ENCODE measurements at regions not wholly inside any gene's neighbourhood (a gene's known extent, or its start where the extent isn't known, plus 50 kb on each side); places are given as distances from the start of the nearest gene placed in this dataset.
"Not testable (repeated sequence)": the region's sequence is repeated elsewhere in the genome, so short reads cannot be mapped to it uniquely, and the experiment has no call there.

GRCh38 chr4:62543002-62543401 is 1342.9 kb downstream of the ADGRL3 start:
- no peak for DNase-seq (ENCODE audit: low read depth)

- no peak for DNase-seq (ENCODE audit: low read depth)
Measured at GRCh38 chr4:62533573-62533972, 1333.4 kb downstream of the ADGRL3 start.

- no peak for DNase-seq (ENCODE audit: low read depth)
Measured at GRCh38 chr4:62531731-62532130, 1331.6 kb downstream of the ADGRL3 start.

- DNase-seq (ENCODE audit: low read depth) = no peak
Measured at GRCh38 chr4:62531264-62531663, 1331.1 kb downstream of the ADGRL3 start.

- no peak for DNase-seq (ENCODE audit: low read depth)
Measured at GRCh38 chr4:62528874-62529273, 1328.7 kb downstream of the ADGRL3 start.

- no peak for DNase-seq (ENCODE audit: low read depth)
Measured at GRCh38 chr4:62526671-62527070, 1326.5 kb downstream of the ADGRL3 start.

- no peak for DNase-seq (ENCODE audit: low read depth)
Measured at GRCh38 chr4:62523256-62523655, 1323.1 kb downstream of the ADGRL3 start.

- DNase-seq (ENCODE audit: low read depth) = no peak
Measured at GRCh38 chr4:62522273-62522672, 1322.1 kb downstream of the ADGRL3 start.

GRCh38 chr4:62517716-62518115 is 1317.6 kb downstream of the ADGRL3 start:
- no peak for DNase-seq (ENCODE audit: low read depth)

GRCh38 chr4:62513306-62513705 is 1313.2 kb downstream of the ADGRL3 start:
- DNase-seq (ENCODE audit: low read depth) = no peak

GRCh38 chr4:62512271-62512670 is 1312.1 kb downstream of the ADGRL3 start:
- no peak for DNase-seq (ENCODE audit: low read depth)

GRCh38 chr4:62510228-62510627 is 1310.1 kb downstream of the ADGRL3 start:
- DNase-seq (ENCODE audit: low read depth) = no peak

- no peak for DNase-seq (ENCODE audit: low read depth)
Measured at GRCh38 chr4:62500296-62500695, 1300.2 kb downstream of the ADGRL3 start.

- no peak for DNase-seq (ENCODE audit: low read depth)
Measured at GRCh38 chr4:62495032-62495431, 1294.9 kb downstream of the ADGRL3 start.

GRCh38 chr4:62491756-62492155 is 1291.6 kb downstream of the ADGRL3 start:
- DNase-seq (ENCODE audit: low read depth) = not testable (repeated sequence)

- no peak for DNase-seq (ENCODE audit: low read depth)
Measured at GRCh38 chr4:62490635-62491034, 1290.5 kb downstream of the ADGRL3 start.

- no peak for DNase-seq (ENCODE audit: low read depth)
Measured at GRCh38 chr4:62487016-62487415, 1286.9 kb downstream of the ADGRL3 start.

GRCh38 chr4:62484357-62484756 is 1284.2 kb downstream of the ADGRL3 start:
- no peak for DNase-seq (ENCODE audit: low read depth)

GRCh38 chr4:62482355-62482754 is 1282.2 kb downstream of the ADGRL3 start:
- no peak for DNase-seq (ENCODE audit: low read depth)

- no peak for DNase-seq (ENCODE audit: low read depth)
Measured at GRCh38 chr4:62475596-62475995, 1275.5 kb downstream of the ADGRL3 start.

GRCh38 chr4:62474802-62475201 is 1274.7 kb downstream of the ADGRL3 start:
- no peak for DNase-seq (ENCODE audit: low read depth)

GRCh38 chr4:62471021-62471420 is 1270.9 kb downstream of the ADGRL3 start:
- no peak for DNase-seq (ENCODE audit: low read depth)

- no peak for DNase-seq (ENCODE audit: low read depth)
Measured at GRCh38 chr4:62470421-62470983, 1270.4 kb downstream of the ADGRL3 start.

- no peak for DNase-seq (ENCODE audit: low read depth)
Measured at GRCh38 chr4:62470020-62470419, 1269.9 kb downstream of the ADGRL3 start.
